HG03045 (cell line): ENCODE measurements at regions not wholly inside any gene's neighbourhood (a gene's known extent, or its start where the extent isn't known, plus 50 kb on each side); places are given as distances from the start of the nearest gene placed in this dataset.

ENCODE experiments used
- ATAC-seq: cut with Tn5 transposase; IDR thresholded peaks from one replicate; pipeline ENCODE4 v1.9.1; 2021; ENCODE audit warnings: mild to moderate bottlenecking, moderate library complexity; ENCODE audit not compliant: unreplicated experiment

GRCh38 chr3:178384321-178385230, 151.7 kb upstream of the KCNMB2 start:
- no peak for ATAC-seq

- ATAC-seq, result no peak
Measured at GRCh38 chr3:178385280-178385952, 150.8 kb upstream of the KCNMB2 start.

- ATAC-seq, result no peak
Measured at GRCh38 chr3:178386401-178386800, 149.8 kb upstream of the KCNMB2 start.

- no peak for ATAC-seq
Measured at GRCh38 chr3:178386880-178387279, 149.4 kb upstream of the KCNMB2 start.

GRCh38 chr3:178388473-178388872, 147.8 kb upstream of the KCNMB2 start:
- ATAC-seq, result no peak

GRCh38 chr3:178389258-178389657, 147.0 kb upstream of the KCNMB2 start:
- no peak for ATAC-seq

- no peak for ATAC-seq
Measured at GRCh38 chr3:178392511-178392926, 143.7 kb upstream of the KCNMB2 start.

GRCh38 chr3:178393146-178393545, 143.1 kb upstream of the KCNMB2 start:
- ATAC-seq, result no peak

- ATAC-seq, result no peak
Measured at GRCh38 chr3:178393824-178394223, 142.4 kb upstream of the KCNMB2 start.

- ATAC-seq, result no peak
Measured at GRCh38 chr3:178396318-178396717, 139.9 kb upstream of the KCNMB2 start.

GRCh38 chr3:178397202-178397601, 139.0 kb upstream of the KCNMB2 start:
- ATAC-seq, result no peak

GRCh38 chr3:178397836-178398235, 138.4 kb upstream of the KCNMB2 start:
- no peak for ATAC-seq

- ATAC-seq, result no peak
Measured at GRCh38 chr3:178404961-178405360, 131.3 kb upstream of the KCNMB2 start.

GRCh38 chr3:178405531-178405930, 130.7 kb upstream of the KCNMB2 start:
- ATAC-seq, result no peak

- ATAC-seq, result no peak
Measured at GRCh38 chr3:178406206-178406605, 130.0 kb upstream of the KCNMB2 start.

GRCh38 chr3:178415384-178415783, 120.9 kb upstream of the KCNMB2 start:
- no peak for ATAC-seq

GRCh38 chr3:178417736-178418135, 118.5 kb upstream of the KCNMB2 start:
- ATAC-seq, result no peak

- ATAC-seq, result no peak
Measured at GRCh38 chr3:178419071-178419470, 117.2 kb upstream of the KCNMB2 start.

GRCh38 chr3:178420033-178420432, 116.2 kb upstream of the KCNMB2 start:
- ATAC-seq, result no peak

GRCh38 chr3:178421069-178421468, 115.2 kb upstream of the KCNMB2 start:
- no peak for ATAC-seq

GRCh38 chr3:178422406-178422805, 113.8 kb upstream of the KCNMB2 start:
- no peak for ATAC-seq

GRCh38 chr3:178428037-178428436, 108.2 kb upstream of the KCNMB2 start:
- ATAC-seq, result no peak
